Activated CD4-positive, alpha-beta T cell treated with anti-CD3 and anti-CD28 coated beads, Interleukin-2, amount 10 ng/mL, durations not matched to agents 24 days and 14 days (primary cell): ENCODE measurements at regions not wholly inside any gene's neighbourhood (a gene's known extent, or its start where the extent isn't known, plus 50 kb on each side); places are given as distances from the start of the nearest gene placed in this dataset.

Source experiments
- DNase-seq: peaks from one replicate; pipeline ENCODE4 v3.0.0; 2022
- H3K27ac Mint-ChIP-seq: one replicate; pipeline ENCODE4 v1.8.0; 2022; ENCODE audit warnings: mild to moderate bottlenecking, mixed read lengths
- H3K27me3 Mint-ChIP-seq: one replicate; pipeline ENCODE4 v1.8.0; 2022; ENCODE audit warnings: mixed read lengths
- H3K36me3 Mint-ChIP-seq: one replicate; pipeline ENCODE4 v1.8.0; 2022; ENCODE audit warnings: low read depth, mild to moderate bottlenecking, mixed read lengths
- H3K4me1 Mint-ChIP-seq: one replicate; pipeline ENCODE4 v1.8.0; 2021; ENCODE audit warnings: mixed read lengths
- H3K4me3 Mint-ChIP-seq: one replicate; pipeline ENCODE4 v1.8.0; 2022; ENCODE audit warnings: mild to moderate bottlenecking, moderate library complexity, mixed read lengths
- H3K9me3 Mint-ChIP-seq: one replicate; pipeline ENCODE4 v1.8.0; 2021; ENCODE audit warnings: mixed read lengths
- intact Hi-C: fragments of 100-400 bp; cut with micrococcal nuclease; formaldehyde crosslinking; loops from one replicate; pipeline ENCODE4 v1.15.1; 2023

DNA sequence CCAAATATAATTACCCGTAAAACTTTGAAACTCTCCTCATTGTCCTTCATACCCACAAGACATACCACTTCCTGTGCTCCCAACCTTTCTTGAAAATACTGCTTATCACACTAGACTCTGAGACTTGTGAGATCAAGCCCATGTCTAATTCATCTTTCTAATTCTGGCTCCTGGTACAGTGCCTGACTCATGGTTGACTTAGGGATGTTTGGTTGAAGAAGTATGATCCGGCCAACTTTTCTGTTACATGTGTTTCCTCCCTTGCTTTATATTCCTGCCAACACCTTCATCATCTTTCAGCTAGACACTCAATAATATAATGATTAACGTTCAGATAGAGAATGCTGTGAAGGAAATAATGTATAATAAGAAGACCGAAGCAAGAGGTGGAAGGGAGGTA lies 58.2 kb downstream of the MEX3B start:
- Mint-ChIP-seq H3K36me3 (no peaks in the 10 kb centered on the region), H3K9me3 (peaks cover 4% of the 10 kb centered on the region), H3K27me3 (no peaks in the 10 kb centered on the region), H3K4me1 (no peaks in the 10 kb centered on the region), H3K4me3 (no peak overlapping the region), H3K27ac (no peak overlapping the region)
- no peak for DNase-seq
- intact Hi-C loops: no loop called here

DNA sequence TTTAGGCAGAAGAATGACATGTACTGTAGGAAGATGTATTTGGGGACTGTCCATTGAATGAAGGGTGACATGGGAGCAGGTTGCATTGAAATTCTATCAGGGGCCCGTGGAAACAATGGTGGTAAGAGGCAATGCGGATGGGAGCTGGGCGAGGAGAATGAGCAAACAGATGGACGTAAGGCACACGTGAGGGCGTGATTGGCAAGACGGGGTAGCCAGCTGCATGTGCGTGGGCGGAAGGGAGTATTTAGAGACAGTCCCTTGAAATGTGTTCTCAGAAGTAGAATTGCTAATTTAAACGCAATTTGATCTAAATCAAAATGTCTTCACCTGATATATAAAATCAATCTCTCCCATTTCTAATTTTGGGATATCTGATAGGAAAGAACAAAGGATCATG lies 62.3 kb downstream of the MEX3B start:
- Mint-ChIP-seq H3K4me1 (no peaks in the 10 kb centered on the region), H3K36me3 (no peaks in the 10 kb centered on the region), H3K9me3 (peaks cover under 1% of the 10 kb centered on the region), H3K4me3 (no peak overlapping the region), H3K27ac (no peak overlapping the region), H3K27me3 (no peaks in the 10 kb centered on the region)
- intact Hi-C loops: no loop called here
- DNase-seq: no peak

DNA sequence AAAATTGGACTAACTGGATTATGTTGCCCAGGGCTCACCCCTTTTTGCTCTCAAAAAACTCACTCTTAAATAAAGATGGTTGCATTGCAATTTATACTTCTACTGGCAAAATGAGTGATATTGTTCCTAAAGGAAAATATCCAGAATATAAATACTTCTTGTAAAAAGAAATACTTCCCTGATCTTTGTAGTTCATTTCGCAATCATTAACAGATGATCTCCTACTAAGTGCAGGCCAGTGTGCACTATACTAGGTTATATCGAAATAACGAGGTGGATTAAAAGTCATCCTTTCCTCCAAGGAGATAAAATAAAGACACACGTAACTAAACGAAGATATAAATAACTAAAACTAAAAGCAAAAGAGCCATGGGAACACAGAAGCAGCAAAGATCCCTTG lies 63.0 kb downstream of the MEX3B start:
- H3K36me3 Mint-ChIP-seq: no peaks in the 10 kb centered on the region
- H3K4me3 Mint-ChIP-seq: no peak overlapping the region
- no peaks in the 10 kb centered on the region for H3K27me3 Mint-ChIP-seq
- no peak overlapping the region for H3K27ac Mint-ChIP-seq
- no peaks in the 10 kb centered on the region for H3K4me1 Mint-ChIP-seq
- intact Hi-C loops: no loop called here
- H3K9me3 Mint-ChIP-seq: peaks cover 7% of the 10 kb centered on the region
- no peak for DNase-seq

DNA sequence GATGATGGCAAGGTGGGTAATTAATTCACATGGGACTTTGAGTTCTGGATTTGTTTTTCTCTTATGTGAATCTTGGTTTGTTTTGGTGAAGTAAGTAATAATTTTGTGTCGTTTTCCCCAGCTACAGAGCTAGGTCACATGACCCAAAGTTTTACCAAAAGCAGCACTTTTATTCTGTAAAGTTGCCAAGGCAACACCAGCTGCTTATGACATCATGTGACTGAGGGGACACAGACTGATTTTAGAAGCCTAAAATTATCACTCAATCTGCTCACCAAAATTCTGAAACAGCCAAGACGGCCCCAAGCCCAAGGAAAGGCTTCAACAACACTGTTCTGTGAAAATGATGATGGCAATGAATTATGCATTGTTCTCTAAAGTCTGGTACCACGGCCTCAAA lies 63.9 kb downstream of the MEX3B start:
- H3K27me3 Mint-ChIP-seq: no peaks in the 10 kb centered on the region
- intact Hi-C loops: no loop called here
- no peaks in the 10 kb centered on the region for H3K4me1 Mint-ChIP-seq
- peaks cover 14% of the 10 kb centered on the region for H3K9me3 Mint-ChIP-seq
- no peaks in the 10 kb centered on the region for H3K36me3 Mint-ChIP-seq
- no peak for DNase-seq
- no peak overlapping the region for H3K27ac Mint-ChIP-seq
- no peak overlapping the region for H3K4me3 Mint-ChIP-seq

DNA sequence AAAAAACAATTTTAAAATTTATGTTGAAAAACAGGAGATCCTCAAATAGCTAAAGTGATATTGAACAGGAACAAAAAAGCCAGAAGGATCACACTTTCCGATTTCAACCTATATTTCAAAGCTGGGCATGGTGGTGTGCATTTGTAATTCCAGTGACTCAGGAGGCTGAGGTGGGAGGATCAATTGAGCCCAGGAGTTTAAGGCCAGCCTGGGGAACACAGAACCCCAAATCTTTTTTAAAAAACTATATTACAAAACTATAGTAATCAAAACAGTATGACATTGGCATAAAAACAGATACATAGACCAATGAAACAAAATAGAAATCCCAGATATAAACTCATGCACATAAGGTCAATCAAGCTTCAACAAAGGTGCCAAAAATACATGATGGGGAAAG lies 68.4 kb downstream of the MEX3B start:
- DNase-seq: no peak
- peaks cover 19% of the 10 kb centered on the region for H3K9me3 Mint-ChIP-seq
- no peaks in the 10 kb centered on the region for H3K27me3 Mint-ChIP-seq
- no peak overlapping the region for H3K27ac Mint-ChIP-seq
- no peaks in the 10 kb centered on the region for H3K4me1 Mint-ChIP-seq
- no peaks in the 10 kb centered on the region for H3K36me3 Mint-ChIP-seq
- intact Hi-C loops: no loop called here
- H3K4me3 Mint-ChIP-seq: no peak overlapping the region

DNA sequence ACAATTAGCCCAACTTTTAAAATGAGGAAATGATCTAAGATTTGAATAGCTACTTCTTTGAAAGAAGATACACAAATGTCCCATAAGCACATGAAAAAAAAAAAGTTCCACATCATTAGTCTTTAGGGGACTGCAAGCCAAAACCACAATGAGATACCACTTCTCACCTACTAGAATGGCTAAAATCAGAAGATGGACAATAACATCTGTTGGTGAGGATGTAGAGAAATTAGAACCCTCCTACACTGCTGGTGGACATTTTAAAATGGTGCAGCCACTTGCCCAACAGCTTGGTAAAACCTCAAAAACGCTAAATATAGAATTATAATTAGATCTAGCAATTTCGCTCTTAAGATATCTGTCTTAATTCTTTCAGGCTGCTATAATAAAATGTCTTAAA lies 77.1 kb downstream of the MEX3B start:
- no peak overlapping the region for H3K4me3 Mint-ChIP-seq
- no peaks in the 10 kb centered on the region for H3K27me3 Mint-ChIP-seq
- no peak for DNase-seq
- H3K27ac Mint-ChIP-seq: no peak overlapping the region
- H3K9me3 Mint-ChIP-seq: peaks cover 8% of the 10 kb centered on the region
- intact Hi-C loops: no loop called here
- no peaks in the 10 kb centered on the region for H3K4me1 Mint-ChIP-seq
- H3K36me3 Mint-ChIP-seq: no peaks in the 10 kb centered on the region

DNA sequence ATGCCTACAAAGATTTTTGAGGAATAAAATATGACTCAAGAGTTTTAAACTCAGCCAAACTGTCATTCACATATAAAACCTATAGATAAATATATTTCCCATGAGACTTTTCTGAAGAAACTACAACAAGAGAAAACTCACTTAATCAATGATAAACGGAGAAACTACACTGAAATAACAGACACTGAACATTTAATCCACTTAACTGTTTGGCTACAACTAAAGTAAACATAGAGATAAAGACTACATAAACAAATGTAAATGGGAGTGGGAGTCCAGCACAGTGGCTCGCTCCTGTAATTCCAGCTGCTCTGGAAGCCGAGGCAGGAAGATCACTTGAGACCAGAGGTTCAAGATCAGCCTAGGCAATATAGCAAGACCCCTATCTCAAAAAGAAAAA lies 79.2 kb downstream of the MEX3B start:
- H3K27me3 Mint-ChIP-seq: no peaks in the 10 kb centered on the region
- H3K36me3 Mint-ChIP-seq: no peaks in the 10 kb centered on the region
- H3K9me3 Mint-ChIP-seq: peaks cover 3% of the 10 kb centered on the region
- intact Hi-C loops: no loop called here
- no peak overlapping the region for H3K27ac Mint-ChIP-seq
- H3K4me3 Mint-ChIP-seq: no peak overlapping the region
- no peaks in the 10 kb centered on the region for H3K4me1 Mint-ChIP-seq
- no peak for DNase-seq

DNA sequence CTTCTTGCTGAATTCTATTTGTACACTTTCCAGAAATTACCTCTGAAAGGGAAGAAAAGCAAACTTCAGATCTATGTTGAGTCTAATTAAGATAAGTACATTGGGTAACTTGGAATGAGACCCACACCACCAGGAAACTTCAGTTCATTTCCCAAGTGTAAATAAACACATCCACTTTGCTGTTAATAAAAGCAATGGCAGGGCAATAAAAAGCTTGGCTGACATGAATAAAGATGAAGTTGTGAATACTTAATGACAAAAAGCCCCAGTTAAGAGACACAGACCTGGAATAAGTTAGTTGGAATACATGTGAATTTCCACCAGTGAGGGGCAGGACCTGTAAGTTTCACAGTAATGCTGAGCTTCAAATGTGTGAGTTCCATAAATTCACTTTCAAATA lies 83.3 kb downstream of the MEX3B start:
- Mint-ChIP-seq H3K4me1 (no peaks in the 10 kb centered on the region), H3K27ac (no peak overlapping the region), H3K36me3 (no peaks in the 10 kb centered on the region), H3K9me3 (peaks cover 3% of the 10 kb centered on the region), H3K27me3 (no peaks in the 10 kb centered on the region), H3K4me3 (no peak overlapping the region)
- no peak for DNase-seq
- intact Hi-C loops: no loop called here

DNA sequence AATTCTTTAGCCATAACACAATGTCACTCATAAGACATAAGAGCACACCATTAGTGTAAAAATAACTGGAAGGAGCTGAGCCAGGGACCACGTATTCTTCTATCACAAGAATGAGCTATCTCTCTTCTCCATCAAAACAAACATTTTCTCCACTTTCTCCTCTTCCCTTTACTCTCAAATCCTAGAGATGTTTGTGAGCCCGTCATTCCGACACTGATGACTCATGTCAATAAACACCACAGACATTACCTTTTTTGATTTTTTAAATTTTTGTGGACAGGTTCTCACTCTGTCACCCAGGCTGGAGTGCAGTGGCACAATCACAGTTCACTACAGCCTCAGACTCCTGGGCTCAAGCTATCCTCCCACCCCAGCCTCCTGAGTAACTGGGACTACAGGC lies 86.6 kb downstream of the MEX3B start:
- intact Hi-C loops: no loop called here
- Mint-ChIP-seq H3K4me3 (no peak overlapping the region), H3K27me3 (no peaks in the 10 kb centered on the region), H3K4me1 (no peaks in the 10 kb centered on the region), H3K27ac (no peak overlapping the region), H3K9me3 (peaks cover 3% of the 10 kb centered on the region), H3K36me3 (no peaks in the 10 kb centered on the region)
- DNase-seq: no peak

DNA sequence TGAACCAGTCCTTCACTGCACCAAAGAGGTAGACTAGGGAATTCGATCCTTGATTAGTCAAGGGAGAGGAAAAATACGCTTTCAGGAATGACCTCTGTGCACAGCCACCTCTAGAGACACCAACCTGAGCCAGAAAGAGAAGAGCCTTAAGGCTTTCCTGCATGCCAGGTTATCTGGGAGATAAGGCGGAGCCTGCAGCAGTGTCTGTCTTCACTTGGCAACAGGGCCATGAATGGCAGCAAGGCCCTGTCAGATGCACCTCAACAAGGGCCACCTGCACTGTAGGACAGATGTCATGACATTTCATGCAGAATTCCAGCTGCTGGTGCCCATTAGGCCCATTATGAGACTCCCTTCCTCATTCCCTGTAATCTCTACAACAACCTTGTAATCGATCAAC lies 88.1 kb downstream of the MEX3B start:
- DNase-seq: no peak
- H3K4me1 Mint-ChIP-seq: no peaks in the 10 kb centered on the region
- no peaks in the 10 kb centered on the region for H3K27me3 Mint-ChIP-seq
- no peaks in the 10 kb centered on the region for H3K9me3 Mint-ChIP-seq
- H3K4me3 Mint-ChIP-seq: no peak overlapping the region
- no peak overlapping the region for H3K27ac Mint-ChIP-seq
- intact Hi-C loops: no loop called here
- H3K36me3 Mint-ChIP-seq: no peaks in the 10 kb centered on the region

DNA sequence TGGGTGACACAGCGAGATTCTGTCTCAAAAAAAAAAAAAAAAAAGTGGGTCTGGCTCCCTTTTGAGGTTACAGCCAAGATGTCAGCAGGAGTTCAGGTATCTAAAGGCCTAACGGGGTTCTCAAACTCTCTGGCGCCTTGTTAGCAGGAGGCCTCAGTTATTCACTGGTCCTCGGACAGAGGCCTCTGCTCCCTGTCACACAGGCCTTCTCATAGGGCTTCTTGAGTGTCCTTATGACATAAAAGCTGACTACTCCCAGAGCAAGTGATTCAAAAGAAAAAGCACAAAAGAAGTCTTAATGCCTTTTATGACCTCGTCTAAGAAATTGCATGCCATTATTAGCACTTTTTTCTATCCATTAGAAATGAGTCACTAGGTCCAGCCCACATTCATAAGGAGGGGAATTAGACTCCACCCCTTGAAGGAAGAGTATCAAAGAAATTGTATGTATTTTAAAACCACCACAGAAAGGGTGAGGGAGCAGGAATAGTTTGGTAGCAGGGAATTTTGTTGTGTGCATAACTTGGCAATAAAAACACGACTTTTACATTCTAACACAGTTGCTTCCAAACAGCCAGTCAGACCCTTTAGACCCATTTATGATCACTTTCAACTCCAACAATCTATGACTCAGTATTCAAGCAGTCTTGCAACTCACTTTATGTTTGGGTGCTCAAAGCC lies 90.3 kb downstream of the MEX3B start:
- no peaks in the 10 kb centered on the region for H3K36me3 Mint-ChIP-seq
- no peaks in the 10 kb centered on the region for H3K4me1 Mint-ChIP-seq
- no peak for DNase-seq
- H3K4me3 Mint-ChIP-seq: no peak overlapping the region
- no peaks in the 10 kb centered on the region for H3K27me3 Mint-ChIP-seq
- intact Hi-C loops: no loop called here
- no peaks in the 10 kb centered on the region for H3K9me3 Mint-ChIP-seq
- H3K27ac Mint-ChIP-seq: no peak overlapping the region

DNA sequence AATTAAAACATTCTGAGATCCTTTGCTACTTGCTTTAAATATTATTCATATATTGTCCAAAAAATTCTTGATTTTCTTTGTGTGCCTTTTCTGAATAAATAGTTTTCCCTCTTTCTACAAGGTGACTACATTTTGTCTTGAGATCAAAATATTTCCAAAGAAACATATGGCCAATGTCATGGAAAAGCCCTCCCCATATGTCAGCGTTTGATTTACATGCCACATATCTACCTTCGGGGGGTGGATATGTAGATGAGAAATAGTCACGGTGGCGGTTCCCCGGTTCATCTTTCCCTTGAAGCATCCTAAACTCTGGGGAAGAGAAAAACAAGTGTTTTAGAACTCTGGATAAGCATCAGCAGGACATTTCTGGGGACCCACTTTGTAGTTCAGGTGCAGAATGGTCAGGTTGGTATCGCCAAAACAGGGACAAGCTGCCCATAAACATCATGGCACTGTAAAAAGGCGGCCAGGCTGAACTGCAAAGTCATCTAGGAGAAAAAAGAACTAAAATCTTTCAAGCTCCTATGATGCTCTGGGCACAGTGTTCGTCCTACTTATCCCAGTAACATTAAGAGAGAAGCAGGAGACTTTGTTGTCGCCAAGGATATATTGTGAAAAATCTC lies 91.5 kb downstream of the MEX3B start:
- no peaks in the 10 kb centered on the region for H3K9me3 Mint-ChIP-seq
- intact Hi-C loops: no loop called here

DNA sequence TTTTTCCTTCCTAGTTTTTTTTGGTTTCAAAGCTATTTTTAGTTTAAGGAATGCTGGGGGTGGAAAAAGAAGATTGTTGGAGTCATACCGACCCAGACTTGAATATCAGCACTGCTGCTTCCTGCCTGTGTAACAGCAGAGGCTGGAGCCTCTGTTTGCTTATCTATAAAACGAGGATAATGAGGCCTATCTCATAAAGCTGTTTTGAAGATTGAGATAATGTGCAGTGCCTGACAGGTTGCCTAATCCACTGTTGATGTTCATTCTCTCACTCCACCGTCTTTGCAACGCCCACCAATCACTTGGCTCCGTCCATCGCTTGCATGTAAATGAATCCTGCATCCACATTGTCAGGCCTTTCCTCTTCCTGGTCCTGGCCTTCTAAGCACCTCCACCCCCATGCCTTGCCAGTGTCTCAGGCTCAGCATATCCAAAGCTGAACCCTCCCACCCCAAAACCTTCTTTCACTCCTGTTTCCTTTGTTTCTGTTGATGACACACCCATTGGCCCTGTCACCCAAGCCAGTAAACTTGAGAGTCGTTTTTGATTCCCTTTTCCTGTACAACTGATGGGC lies 94.9 kb downstream of the MEX3B start:
- H3K27ac Mint-ChIP-seq: no peak overlapping the region
- DNase-seq: peak; percentile 36
- H3K36me3 Mint-ChIP-seq: no peaks in the 10 kb centered on the region
- no peaks in the 10 kb centered on the region for H3K27me3 Mint-ChIP-seq
- no peaks in the 10 kb centered on the region for H3K9me3 Mint-ChIP-seq
- H3K4me1 Mint-ChIP-seq: no peaks in the 10 kb centered on the region
- intact Hi-C loops: no loop called here
- no peak overlapping the region for H3K4me3 Mint-ChIP-seq

More for the DNA sequence above, 91.5 kb downstream of the MEX3B start:
- peak; percentile 14 for DNase-seq
- no peak overlapping the region for H3K27ac Mint-ChIP-seq
- no peaks in the 10 kb centered on the region for H3K4me1 Mint-ChIP-seq
- no peak overlapping the region for H3K4me3 Mint-ChIP-seq
- no peaks in the 10 kb centered on the region for H3K27me3 Mint-ChIP-seq
- H3K36me3 Mint-ChIP-seq: no peaks in the 10 kb centered on the region

DNA sequence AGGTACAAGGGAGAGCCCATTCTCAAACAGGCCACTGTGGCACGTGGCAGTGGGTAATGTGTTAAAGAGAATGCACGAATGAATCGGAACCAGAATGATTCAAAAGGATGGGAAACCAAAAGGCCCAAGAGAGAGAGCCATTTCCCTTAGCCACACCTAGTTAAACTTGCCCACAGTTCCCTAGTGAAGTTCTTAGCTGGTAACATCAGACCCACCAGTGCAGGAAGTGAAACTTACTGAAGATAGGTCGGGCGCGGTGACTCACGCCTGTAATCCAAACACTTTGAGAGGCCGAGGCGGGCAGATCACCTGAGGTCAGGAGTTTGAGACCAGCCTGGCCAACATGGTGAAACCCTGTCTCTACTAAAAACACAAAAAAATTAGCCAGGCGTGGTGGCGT lies 97.1 kb downstream of the MEX3B start:
- Mint-ChIP-seq H3K27ac (no peak overlapping the region), H3K4me3 (no peak overlapping the region), H3K36me3 (no peaks in the 10 kb centered on the region), H3K4me1 (no peaks in the 10 kb centered on the region), H3K27me3 (no peaks in the 10 kb centered on the region), H3K9me3 (no peaks in the 10 kb centered on the region)
- intact Hi-C loops: no loop called here
- DNase-seq: no peak

DNA sequence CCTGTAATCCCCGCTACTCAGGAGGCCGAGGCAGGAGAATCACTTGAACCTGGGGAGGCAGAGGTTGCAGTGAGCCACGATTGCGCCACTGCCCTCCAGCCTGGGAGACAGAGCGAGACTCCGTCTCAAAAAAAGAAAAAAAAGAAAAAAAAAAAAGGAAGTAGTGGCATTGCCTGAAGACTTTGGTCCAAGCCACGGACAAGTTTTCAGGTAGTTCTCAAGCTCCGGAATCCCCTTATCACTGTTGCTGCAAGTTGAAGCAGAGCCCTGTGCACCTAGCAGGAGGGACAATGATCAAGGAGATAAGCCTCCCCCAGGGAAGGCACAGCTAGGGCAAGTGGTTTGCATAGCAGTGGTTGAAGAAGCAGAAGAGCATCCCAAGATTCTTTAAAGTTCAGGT lies 97.6 kb downstream of the MEX3B start:
- no peak overlapping the region for H3K4me3 Mint-ChIP-seq

More for the DNA sequence above, 97.6 kb downstream of the MEX3B start:
- intact Hi-C loops: no loop called here
- Mint-ChIP-seq H3K36me3 (no peaks in the 10 kb centered on the region), H3K9me3 (no peaks in the 10 kb centered on the region), H3K27me3 (no peaks in the 10 kb centered on the region), H3K4me1 (no peaks in the 10 kb centered on the region), H3K27ac (no peak overlapping the region)
- no peak for DNase-seq
